ENCODE measurements at regions not wholly inside any gene's neighbourhood (a gene's known extent, or its start where the extent isn't known, plus 50 kb on each side); places are given as distances from the start of the nearest gene placed in this dataset.
A peak's percentile ranks its signal among the peaks of the same experiment; 100 is the strongest.

DNA sequence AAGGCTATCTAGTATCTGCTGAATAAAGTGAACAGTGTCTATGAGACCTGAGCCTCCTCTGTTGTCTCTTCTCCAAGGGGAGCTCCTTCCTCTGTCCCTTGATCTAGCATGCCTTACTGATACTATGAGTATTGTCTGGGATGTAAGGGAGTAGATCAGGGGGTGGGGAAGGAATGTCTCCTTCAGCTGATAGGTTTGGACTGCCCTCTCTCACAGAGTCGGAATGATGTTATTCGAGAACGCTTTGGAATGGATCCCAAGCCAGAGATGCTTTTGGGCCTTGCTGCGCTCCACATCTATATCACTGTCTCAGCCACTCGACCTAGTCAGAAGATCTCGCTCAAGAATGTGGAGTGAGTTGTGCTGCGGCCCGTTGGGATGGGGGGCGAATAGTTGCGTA lies 68.3 kb upstream of the PRPS1 start:
- H3K4me1 Mint-ChIP-seq (ENCODE audit: low read depth), result peaks cover 53% of the 10 kb centered on the region
- TF ChIP-seq, protein P1, sequence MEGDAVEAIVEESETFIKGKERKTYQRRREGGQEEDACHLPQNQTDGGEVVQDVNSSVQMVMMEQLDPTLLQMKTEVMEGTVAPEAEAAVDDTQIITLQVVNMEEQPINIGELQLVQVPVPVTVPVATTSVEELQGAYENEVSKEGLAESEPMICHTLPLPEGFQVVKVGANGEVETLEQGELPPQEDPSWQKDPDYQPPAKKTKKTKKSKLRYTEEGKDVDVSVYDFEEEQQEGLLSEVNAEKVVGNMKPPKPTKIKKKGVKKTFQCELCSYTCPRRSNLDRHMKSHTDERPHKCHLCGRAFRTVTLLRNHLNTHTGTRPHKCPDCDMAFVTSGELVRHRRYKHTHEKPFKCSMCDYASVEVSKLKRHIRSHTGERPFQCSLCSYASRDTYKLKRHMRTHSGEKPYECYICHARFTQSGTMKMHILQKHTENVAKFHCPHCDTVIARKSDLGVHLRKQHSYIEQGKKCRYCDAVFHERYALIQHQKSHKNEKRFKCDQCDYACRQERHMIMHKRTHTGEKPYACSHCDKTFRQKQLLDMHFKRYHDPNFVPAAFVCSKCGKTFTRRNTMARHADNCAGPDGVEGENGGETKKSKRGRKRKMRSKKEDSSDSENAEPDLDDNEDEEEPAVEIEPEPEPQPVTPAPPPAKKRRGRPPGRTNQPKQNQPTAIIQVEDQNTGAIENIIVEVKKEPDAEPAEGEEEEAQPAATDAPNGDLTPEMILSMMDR (IDR thresholded peaks at IDR 0.05), result no peak
- no peaks in the 10 kb centered on the region for H3K27me3 Mint-ChIP-seq (ENCODE audit: insufficient read depth)
- no peaks in the 10 kb centered on the region for H3K9me3 Mint-ChIP-seq
- H3K36me3 Mint-ChIP-seq (ENCODE audit: low read depth), result no peaks in the 10 kb centered on the region
- no peak overlapping the region; the same call in 1 of the 2 replicates for H3K27ac Mint-ChIP-seq
- H3K4me3 Mint-ChIP-seq, result no peak overlapping the region
- DNase-seq, result no peak

DNA sequence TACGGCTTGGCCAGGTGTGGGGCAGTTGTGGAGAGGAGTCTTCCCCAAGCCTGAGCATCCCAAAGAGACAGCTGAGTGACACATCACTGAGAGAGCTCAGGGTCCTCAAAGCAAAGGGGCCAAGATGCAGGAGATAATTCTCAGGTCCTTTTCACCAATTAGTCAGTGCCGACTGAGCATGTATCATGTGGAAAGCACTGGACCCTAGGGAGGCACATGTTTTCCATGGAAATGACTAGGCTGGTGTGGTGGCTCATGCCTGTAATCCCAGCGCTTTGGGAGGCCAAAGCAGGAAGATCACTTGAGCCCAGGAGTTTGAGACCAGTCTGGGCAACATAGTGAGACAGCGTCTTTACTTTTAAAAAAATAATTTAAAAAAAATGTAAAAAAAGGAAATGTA lies 67.3 kb upstream of the PRPS1 start:
- H3K9me3 Mint-ChIP-seq, result no peaks in the 10 kb centered on the region
- H3K4me3 Mint-ChIP-seq, result no peak overlapping the region
- DNase-seq, result no peak
- TF ChIP-seq, protein P1 (IDR thresholded peaks at IDR 0.05), result no peak
- H3K4me1 Mint-ChIP-seq (ENCODE audit: low read depth), result peaks cover 59% of the 10 kb centered on the region
- no peak overlapping the region; the same call in 1 of the 2 replicates for H3K27ac Mint-ChIP-seq
- H3K27me3 Mint-ChIP-seq (ENCODE audit: insufficient read depth), result no peaks in the 10 kb centered on the region
- no peaks in the 10 kb centered on the region for H3K36me3 Mint-ChIP-seq (ENCODE audit: low read depth)

DNA sequence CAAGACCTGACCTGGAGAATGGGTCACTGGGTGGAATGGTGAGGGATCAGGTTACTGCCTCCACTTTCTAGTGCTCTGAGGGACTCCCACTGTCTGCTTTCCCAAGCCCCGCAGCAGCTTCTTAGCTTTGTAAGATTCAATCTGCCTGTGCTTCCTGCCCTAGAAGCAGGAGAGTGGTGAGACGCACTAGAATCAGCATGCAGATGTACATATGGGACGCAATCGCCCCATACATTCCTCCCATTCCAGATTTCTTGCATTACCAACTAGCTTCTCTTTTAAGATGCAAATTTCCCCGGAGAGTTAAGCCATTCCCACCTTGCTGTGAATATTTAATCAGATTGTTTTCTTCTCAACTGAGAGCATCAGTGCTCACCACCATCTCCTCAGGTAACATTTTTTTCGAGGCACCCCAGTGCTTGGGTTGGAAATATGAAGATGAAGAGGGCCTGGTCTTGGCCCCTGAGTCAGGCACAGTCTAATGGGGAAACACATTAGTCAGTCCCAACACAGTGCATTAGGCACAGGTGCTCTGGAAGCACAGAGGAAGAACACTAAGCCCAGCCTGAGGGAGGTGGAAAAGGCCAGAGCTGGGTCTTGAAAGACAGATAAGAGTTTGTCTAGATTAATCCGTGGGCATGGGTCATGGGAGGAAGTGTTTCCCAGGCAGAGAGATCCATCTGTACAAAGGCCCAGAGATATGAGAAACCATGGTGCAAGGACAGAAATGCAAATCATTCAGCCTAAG lies 66.7 kb upstream of the PRPS1 start:
- no peak for DNase-seq
- Mint-ChIP-seq H3K27ac (peak overlapping the region; percentile 76), H3K4me1 (ENCODE audit: low read depth) (peaks cover 66% of the 10 kb centered on the region)

DNA sequence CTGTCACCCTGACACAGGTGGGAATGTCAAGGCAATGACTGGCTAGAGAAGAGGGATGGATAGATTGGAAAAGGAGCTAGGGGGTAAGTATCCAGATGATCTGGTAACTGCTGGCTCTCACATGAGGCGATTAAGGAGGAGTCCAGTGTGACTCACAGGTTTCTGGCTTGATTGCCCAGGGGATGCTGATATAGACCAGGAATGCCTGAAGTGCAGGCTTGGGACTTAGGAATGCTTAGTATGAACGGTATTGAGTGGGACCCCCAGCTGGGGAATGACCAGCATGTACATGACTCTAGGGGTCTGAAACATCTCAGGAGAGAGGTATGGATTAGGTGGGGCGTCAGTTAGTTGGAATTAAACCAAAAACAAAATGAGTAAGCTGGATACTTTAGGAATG lies 65.8 kb upstream of the PRPS1 start:
- H3K4me1 Mint-ChIP-seq (ENCODE audit: low read depth), result peaks cover 71% of the 10 kb centered on the region
- DNase-seq, result peak; percentile 59
- peak overlapping the region; percentile 76 for H3K27ac Mint-ChIP-seq
- no peaks in the 10 kb centered on the region for H3K27me3 Mint-ChIP-seq (ENCODE audit: insufficient read depth)
- H3K9me3 Mint-ChIP-seq, result no peaks in the 10 kb centered on the region
- H3K4me3 Mint-ChIP-seq, result peak overlapping the region; percentile 40
- no peaks in the 10 kb centered on the region for H3K36me3 Mint-ChIP-seq (ENCODE audit: low read depth)
- TF ChIP-seq, protein P1 (IDR thresholded peaks at IDR 0.05), result no peak

More for the DNA sequence above, 66.7 kb upstream of the PRPS1 start:
- H3K4me3 Mint-ChIP-seq, result 0 out of 2 replicates have a peak overlapping the region, but pooled peaks have one; percentile 16
- TF ChIP-seq, protein P1 (IDR thresholded peaks at IDR 0.05), result no peak
- H3K27me3 Mint-ChIP-seq (ENCODE audit: insufficient read depth), result no peaks in the 10 kb centered on the region
- H3K36me3 Mint-ChIP-seq (ENCODE audit: low read depth), result no peaks in the 10 kb centered on the region
- no peaks in the 10 kb centered on the region for H3K9me3 Mint-ChIP-seq

DNA sequence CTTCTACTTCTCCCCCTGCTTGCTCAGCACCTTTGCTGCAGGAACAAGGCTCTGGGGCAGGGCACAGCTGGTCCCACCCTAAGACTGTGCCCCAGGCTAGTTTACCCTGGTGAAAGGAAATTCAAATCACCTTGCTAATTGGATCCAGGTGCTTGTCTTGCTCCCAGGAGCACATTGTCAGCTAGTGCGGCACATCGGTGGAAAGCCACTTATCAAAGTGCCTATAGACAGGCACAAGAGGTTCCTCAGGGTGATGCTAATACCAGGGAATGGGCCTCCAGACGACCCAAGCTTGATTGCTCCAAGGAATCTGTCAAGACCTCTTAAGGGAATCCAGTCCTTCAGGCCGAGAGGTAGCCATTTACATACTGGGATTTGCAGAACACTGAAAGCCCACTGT lies 64.5 kb upstream of the PRPS1 start:
- Mint-ChIP-seq H3K36me3 (ENCODE audit: low read depth) (no peaks in the 10 kb centered on the region), H3K9me3 (no peaks in the 10 kb centered on the region), H3K4me1 (ENCODE audit: low read depth) (peaks cover 75% of the 10 kb centered on the region), H3K4me3 (no peak overlapping the region), H3K27me3 (ENCODE audit: insufficient read depth) (no peaks in the 10 kb centered on the region), H3K27ac (peak overlapping the region; percentile 76; the same call in 1 of the 2 replicates)
- DNase-seq, result no peak
- TF ChIP-seq, protein P1 (IDR thresholded peaks at IDR 0.05), result no peak

Measured in HFFc6 (cell line).